ENCODE measurements at regions not wholly inside any gene's neighbourhood (a gene's known extent, or its start where the extent isn't known, plus 50 kb on each side); places are given as distances from the start of the nearest gene placed in this dataset.

DNA sequence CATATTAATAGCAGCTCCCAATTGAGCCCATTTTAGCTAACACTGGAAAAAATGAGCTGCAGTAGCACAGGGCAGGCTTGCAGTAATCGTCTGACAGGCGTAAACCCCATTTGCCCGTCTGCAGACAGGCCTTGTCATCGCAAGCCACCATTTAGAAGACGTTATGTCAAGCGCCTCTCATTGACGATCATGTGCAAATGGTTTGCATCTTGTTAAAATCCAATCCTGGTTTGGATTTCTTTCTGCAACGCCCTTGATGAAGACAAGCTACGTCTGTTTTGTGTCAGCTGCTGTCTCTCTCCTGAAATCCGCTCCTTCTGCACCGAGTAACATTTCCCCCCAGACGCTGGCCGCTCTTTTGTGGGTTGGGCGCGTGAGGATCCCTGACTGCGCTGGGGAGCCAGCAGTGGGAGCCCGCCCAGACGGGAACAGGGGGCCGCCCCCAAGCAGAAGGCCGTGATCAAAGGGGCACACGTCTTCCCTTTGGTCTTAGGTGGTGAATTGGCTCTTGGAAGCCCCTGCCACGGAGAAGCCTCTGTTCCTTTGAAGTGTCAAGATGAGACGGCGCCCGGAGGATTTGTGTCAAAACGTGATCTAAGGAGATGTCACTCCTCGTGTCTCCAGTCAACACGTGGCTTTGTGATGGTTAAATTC, 84.2 kb upstream of the GPC1 start:
- Histone ChIP-seq H3K4me3 (ENCODE audit: low read depth in 1 of 2, low read length in 2 of 2) (no peak overlapping the region), H3K27me3 (ENCODE audit: control insufficient read depth in 1 of 2, insufficient read depth in 2 of 2, low read length in 2 of 2) (no peaks in the 10 kb centered on the region), H3K9me3 (ENCODE audit: low read length) (no peaks in the 10 kb centered on the region), H3K9ac (ENCODE audit: low read length) (no peak overlapping the region), H3K4me1 (ENCODE audit: insufficient read depth, low read length) (peaks cover 18% of the 10 kb centered on the region), H3K36me3 (ENCODE audit: insufficient read depth, low read length) (no peaks in the 10 kb centered on the region), H3K27ac (ENCODE audit: low read depth, low read length) (no peak overlapping the region)

DNA sequence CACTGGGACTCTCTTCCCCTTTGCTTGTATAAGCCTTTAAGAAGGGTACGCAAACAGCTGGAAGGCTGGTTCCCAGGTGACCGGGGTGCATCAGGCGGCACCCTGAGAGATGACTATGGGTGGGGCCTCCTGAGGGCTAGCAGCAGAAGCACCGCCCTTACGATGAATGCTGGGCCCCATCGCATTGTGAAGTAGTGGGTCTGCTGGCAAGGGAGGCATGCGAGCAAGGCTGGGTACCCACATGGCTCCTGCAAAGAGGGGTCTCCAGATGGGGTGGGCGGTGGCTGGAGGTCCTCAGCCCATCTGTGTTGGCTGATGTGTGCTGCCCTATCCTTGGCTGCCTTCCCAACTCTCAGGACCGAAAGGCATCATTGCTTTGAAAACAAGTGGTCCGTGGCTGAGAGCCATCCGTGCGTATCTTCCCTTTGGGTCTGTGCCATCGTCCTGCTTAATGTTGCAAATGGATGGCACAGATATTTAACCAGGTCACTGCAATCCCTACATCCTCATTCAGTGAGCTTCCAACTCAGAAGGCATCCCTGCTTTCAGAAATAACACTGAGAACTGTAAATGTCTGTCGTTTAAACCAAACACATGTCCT, 83.5 kb upstream of the GPC1 start:
- no peaks in the 10 kb centered on the region for H3K36me3 ChIP-seq (ENCODE audit: insufficient read depth, low read length)
- no peak overlapping the region for H3K9ac ChIP-seq (ENCODE audit: low read length)
- no peaks in the 10 kb centered on the region for H3K27me3 ChIP-seq (ENCODE audit: control insufficient read depth in 1 of 2, insufficient read depth in 2 of 2, low read length in 2 of 2)
- peaks cover 18% of the 10 kb centered on the region for H3K4me1 ChIP-seq (ENCODE audit: insufficient read depth, low read length)
- no peaks in the 10 kb centered on the region for H3K9me3 ChIP-seq (ENCODE audit: low read length)
- no peak overlapping the region for H3K4me3 ChIP-seq (ENCODE audit: low read depth in 1 of 2, low read length in 2 of 2)
- no peak overlapping the region for H3K27ac ChIP-seq (ENCODE audit: low read depth, low read length)

DNA sequence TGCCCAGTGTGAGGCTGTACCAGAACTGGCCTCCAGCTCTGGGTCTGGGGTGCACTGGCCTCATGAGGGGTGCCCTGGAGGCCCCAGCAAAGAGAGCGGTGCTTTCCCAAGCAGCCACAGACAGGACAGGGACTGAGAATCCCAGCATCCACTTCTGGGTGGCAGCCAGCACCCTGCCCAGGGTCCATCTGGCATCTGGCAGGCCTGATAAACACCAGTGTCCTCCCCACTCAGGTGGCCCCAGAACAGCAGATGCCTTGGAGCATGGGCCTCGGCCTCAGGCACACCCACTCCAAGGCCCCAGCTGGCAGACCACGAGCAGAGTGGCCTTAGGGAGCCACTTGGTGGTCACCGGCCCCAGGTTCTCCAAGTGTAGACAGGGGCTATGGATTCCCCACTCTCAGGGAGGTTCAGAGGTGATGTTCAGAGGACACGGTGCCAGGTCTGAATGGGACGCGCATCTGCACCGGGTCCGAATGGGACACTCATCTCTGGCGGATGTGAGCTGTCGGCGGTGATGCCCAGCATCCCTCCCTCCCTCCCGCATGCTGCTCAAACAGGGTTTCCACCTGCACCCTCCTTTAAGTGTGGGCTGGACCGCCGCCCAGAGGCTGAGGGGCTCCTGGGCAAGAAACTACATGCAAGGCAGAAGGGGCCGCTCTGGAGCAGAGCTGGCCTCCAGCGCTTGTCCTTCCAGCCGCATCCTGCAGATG, 82.2 kb upstream of the GPC1 start:
- H3K9ac ChIP-seq (ENCODE audit: low read length), result no peak overlapping the region
- no peaks in the 10 kb centered on the region for H3K9me3 ChIP-seq (ENCODE audit: low read length)
- H3K27me3 ChIP-seq (ENCODE audit: control insufficient read depth in 1 of 2, insufficient read depth in 2 of 2, low read length in 2 of 2), result no peaks in the 10 kb centered on the region

DNA sequence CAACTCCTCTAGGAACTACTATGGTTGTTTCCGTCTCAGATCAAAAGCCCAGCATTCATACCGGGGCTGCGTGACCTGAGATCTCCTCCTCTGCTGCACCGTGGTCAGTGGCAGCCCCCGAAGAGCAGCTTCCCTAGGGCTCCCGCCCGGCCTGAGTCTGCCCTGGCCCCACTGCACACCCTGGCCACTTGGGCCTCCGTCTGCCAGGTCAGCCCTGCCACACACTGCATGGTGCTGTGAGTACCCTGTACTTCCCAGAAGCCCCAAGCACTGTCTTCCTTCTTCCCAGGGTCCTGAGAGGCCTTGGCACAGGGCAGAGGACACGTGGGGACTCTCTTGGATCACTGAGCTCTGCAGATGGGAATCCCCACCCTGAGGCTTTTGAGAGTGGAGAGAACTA, 81.5 kb upstream of the GPC1 start:
- Histone ChIP-seq H3K27me3 (ENCODE audit: control insufficient read depth in 1 of 2, insufficient read depth in 2 of 2, low read length in 2 of 2) (no peaks in the 10 kb centered on the region), H3K4me3 (ENCODE audit: low read depth in 1 of 2, low read length in 2 of 2) (no peak overlapping the region), H3K36me3 (ENCODE audit: insufficient read depth, low read length) (no peaks in the 10 kb centered on the region), H3K27ac (ENCODE audit: low read depth, low read length) (no peak overlapping the region), H3K9ac (ENCODE audit: low read length) (no peak overlapping the region), H3K9me3 (ENCODE audit: low read length) (no peaks in the 10 kb centered on the region), H3K4me1 (ENCODE audit: insufficient read depth, low read length) (peaks cover 18% of the 10 kb centered on the region)

More for the DNA sequence above, 82.2 kb upstream of the GPC1 start:
- H3K4me3 ChIP-seq (ENCODE audit: low read depth in 1 of 2, low read length in 2 of 2), result no peak overlapping the region
- peaks cover 18% of the 10 kb centered on the region for H3K4me1 ChIP-seq (ENCODE audit: insufficient read depth, low read length)
- H3K36me3 ChIP-seq (ENCODE audit: insufficient read depth, low read length), result no peaks in the 10 kb centered on the region
- no peak overlapping the region for H3K27ac ChIP-seq (ENCODE audit: low read depth, low read length)

DNA sequence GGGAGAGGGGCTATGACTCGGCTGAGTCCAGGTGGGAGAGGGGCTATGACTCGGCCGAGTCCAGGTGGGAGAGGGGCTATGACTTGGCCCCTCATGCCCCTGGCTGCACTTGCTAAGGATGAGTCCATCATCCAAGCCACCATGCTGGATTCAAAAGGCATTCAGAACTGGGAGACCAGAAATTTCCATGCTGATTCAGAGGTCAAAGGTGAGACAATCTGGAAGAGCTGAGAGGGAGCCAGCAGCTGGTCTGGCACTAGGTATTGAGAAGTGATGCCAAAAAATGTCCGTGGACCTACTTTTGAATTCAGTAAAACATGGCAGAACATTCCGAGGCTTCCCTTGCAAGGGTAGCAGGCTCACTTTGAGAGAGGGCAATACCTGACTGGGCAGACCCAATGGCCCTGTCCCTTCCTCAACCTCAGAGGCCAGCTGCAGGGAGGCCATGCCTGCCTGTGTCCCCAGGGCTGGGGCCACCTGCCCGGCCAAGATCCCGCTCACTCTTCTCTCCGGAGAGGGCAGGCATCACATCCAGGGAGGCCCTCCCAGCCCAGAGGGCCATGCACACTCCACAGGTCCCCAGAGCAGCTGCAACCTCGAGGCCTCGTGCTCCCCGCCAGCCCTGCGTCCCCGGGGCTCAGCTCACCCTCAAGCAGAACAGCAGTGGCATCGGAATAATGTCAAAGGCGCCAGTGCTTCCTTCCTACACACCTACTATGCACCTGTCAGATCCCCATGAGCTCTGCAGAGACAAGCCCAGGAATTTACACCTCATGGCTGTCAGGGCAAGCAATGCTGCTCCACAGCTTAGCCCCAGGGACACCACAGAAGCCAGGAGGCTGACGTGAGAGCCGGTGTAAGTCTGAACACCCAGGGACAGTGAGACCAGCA, 80.2 kb upstream of the GPC1 start:
- Histone ChIP-seq H3K27me3 (ENCODE audit: control insufficient read depth in 1 of 2, insufficient read depth in 2 of 2, low read length in 2 of 2) (no peaks in the 10 kb centered on the region), H3K9me3 (ENCODE audit: low read length) (no peaks in the 10 kb centered on the region), H3K4me3 (ENCODE audit: low read depth in 1 of 2, low read length in 2 of 2) (no peak overlapping the region), H3K4me1 (ENCODE audit: insufficient read depth, low read length) (peaks cover 18% of the 10 kb centered on the region), H3K27ac (ENCODE audit: low read depth, low read length) (no peak overlapping the region), H3K36me3 (ENCODE audit: insufficient read depth, low read length) (no peaks in the 10 kb centered on the region), H3K9ac (ENCODE audit: low read length) (no peak overlapping the region)

DNA sequence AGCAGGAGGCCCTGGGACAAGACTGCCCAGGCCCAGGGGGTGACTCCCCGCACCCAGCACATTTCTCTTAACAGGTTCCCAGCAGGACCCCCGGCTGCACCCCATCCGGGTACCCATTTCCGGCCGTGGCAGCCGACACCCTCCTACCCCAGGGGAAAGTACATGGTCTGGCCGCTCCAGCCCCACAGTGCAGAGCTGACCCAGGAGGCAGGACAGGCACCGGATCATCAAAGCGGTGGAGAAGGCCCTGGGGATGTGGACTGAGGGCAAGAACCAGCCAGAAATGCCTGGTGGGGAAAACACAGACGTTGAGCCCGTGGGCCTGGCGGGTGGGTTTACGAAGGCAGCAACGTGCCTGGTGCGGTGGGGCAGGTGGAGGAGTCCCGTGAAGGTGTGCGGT, 79.5 kb upstream of the GPC1 start:
- Histone ChIP-seq H3K4me1 (ENCODE audit: insufficient read depth, low read length) (peaks cover 18% of the 10 kb centered on the region), H3K4me3 (ENCODE audit: low read depth in 1 of 2, low read length in 2 of 2) (no peak overlapping the region), H3K9ac (ENCODE audit: low read length) (no peak overlapping the region), H3K36me3 (ENCODE audit: insufficient read depth, low read length) (no peaks in the 10 kb centered on the region), H3K27ac (ENCODE audit: low read depth, low read length) (no peak overlapping the region), H3K9me3 (ENCODE audit: low read length) (no peaks in the 10 kb centered on the region), H3K27me3 (ENCODE audit: control insufficient read depth in 1 of 2, insufficient read depth in 2 of 2, low read length in 2 of 2) (no peaks in the 10 kb centered on the region)

DNA sequence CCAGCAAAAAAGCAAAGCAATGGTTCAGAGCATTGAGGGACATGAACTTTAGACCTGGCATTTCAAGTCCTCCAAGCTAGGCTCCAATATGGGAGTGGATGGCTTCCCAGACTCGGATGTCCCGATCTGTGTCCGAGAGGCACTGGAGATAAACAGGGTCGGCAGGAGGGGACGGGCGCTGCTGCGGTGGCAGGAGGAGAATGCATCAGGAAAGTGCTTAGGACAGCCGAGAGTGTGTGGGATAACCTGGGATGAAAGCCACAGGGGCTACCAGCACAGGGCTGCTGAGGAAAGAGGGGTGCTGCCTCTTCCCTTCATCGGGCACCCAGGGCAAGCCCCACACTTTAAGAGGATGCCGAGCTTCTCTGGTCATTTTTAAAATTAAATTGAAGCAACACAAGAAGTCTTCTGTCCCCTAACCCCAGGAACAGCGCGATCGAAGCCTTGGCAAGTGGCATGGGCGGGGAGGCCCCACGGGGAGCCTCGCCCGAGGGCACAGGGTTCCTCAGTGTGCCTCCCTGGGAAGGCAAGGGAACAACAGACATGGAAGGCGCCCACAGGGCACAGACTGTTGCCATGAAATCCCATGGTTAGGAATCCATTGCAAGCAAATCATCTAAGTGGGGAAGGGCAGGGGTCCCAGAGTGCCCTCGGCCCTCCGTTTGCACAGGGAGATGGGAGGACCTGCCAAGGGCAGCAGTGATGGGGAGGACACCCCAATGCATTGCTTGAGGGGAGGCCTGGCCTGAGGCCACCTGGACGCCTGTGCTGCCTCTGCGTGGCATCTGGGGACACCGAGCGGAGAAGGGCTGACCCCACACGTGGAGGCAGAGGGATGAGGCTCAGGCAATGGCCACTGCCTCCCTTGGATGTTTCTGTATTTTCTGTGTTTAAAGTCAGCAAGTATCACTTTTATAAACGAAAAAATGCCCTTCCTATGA, 78.5 kb upstream of the GPC1 start:
- Histone ChIP-seq H3K9ac (ENCODE audit: low read length) (no peak overlapping the region), H3K4me3 (ENCODE audit: low read depth in 1 of 2, low read length in 2 of 2) (no peak overlapping the region), H3K4me1 (ENCODE audit: insufficient read depth, low read length) (peaks cover 12% of the 10 kb centered on the region), H3K27ac (ENCODE audit: low read depth, low read length) (no peak overlapping the region), H3K36me3 (ENCODE audit: insufficient read depth, low read length) (no peaks in the 10 kb centered on the region), H3K9me3 (ENCODE audit: low read length) (no peaks in the 10 kb centered on the region), H3K27me3 (ENCODE audit: control insufficient read depth in 1 of 2, insufficient read depth in 2 of 2, low read length in 2 of 2) (no peaks in the 10 kb centered on the region)

DNA sequence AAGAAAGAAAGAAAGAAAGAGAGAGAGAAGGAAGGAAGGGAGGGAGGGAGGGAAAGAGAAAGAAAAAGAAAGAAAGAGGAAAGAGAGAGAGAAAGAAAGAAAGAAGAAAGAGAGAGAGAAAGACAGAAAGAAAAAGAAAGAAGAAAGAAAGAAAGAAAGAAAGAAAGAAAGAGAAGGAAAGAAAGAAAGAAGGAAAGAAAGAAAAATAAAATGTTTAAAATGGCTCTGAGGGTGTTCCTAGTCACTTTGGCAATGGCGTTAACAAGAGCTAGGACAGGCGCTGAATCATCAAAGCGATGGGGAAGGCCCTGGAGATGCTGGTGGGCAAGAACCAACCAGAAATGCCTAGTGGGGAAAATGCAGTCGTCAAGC, 77.8 kb upstream of the GPC1 start:
- Histone ChIP-seq H3K27ac (ENCODE audit: low read depth, low read length) (no peak overlapping the region), H3K4me3 (ENCODE audit: low read depth in 1 of 2, low read length in 2 of 2) (no peak overlapping the region), H3K4me1 (ENCODE audit: insufficient read depth, low read length) (peaks cover 5% of the 10 kb centered on the region), H3K27me3 (ENCODE audit: control insufficient read depth in 1 of 2, insufficient read depth in 2 of 2, low read length in 2 of 2) (no peaks in the 10 kb centered on the region), H3K9ac (ENCODE audit: low read length) (no peak overlapping the region), H3K36me3 (ENCODE audit: insufficient read depth, low read length) (no peaks in the 10 kb centered on the region), H3K9me3 (ENCODE audit: low read length) (no peaks in the 10 kb centered on the region)

DNA sequence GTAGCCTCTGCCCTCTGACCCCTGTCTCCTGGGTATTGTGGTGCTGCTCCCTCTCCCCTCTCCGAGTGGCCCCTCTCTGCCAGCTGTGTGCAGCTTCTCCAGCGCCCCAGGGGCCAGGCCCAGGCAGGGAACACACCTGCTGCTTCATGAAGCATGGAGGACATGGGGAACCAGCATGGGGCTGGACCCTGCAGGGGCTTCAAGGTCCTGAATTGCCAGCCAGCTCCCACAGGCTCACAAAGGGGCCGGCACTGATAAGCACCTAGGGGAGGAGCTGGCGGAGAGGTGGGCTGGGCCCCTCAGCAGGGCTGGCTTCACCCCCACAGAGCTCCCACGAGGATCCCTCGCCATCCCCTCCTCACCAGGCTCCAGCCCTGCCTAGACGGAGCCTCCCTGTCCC, 77.4 kb upstream of the GPC1 start:
- H3K27me3 ChIP-seq (ENCODE audit: control insufficient read depth in 1 of 2, insufficient read depth in 2 of 2, low read length in 2 of 2), result no peaks in the 10 kb centered on the region
- no peaks in the 10 kb centered on the region for H3K36me3 ChIP-seq (ENCODE audit: insufficient read depth, low read length)
- no peak overlapping the region for H3K4me3 ChIP-seq (ENCODE audit: low read depth in 1 of 2, low read length in 2 of 2)
- H3K4me1 ChIP-seq (ENCODE audit: insufficient read depth, low read length), result peaks cover under 1% of the 10 kb centered on the region
- no peak overlapping the region for H3K9ac ChIP-seq (ENCODE audit: low read length)
- H3K27ac ChIP-seq (ENCODE audit: low read depth, low read length), result no peak overlapping the region
- no peaks in the 10 kb centered on the region for H3K9me3 ChIP-seq (ENCODE audit: low read length)

DNA sequence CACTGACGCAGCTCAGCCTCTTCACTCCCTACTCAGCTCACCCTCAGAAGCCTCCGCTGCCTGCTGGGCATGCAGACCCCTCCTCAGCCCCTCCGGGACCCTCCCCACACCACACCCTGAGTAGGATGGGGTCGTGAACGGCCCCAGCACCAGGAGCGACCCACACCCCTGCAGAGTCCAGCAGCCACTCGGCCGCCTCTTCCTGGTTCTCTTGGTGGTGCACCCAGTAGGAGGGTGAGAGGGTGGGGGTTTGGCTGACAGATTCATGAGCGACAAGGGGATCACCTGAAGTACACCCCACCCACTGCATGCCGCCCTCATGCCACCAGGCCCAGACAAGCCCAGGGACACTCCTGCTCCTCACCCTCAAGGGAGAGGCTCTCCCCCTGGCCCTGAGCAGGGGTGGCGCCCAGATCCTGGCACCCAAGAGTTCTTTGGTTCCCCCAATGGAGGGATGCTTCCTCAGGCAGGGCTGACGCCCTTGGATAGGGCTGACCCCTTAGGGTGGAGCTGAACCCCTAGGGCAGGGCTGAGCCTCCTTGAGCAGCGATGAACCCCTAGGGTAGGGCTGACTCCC, 76.6 kb upstream of the GPC1 start:
- H3K4me3 ChIP-seq (ENCODE audit: low read depth in 1 of 2, low read length in 2 of 2), result no peak overlapping the region
- H3K27ac ChIP-seq (ENCODE audit: low read depth, low read length), result no peak overlapping the region
- H3K36me3 ChIP-seq (ENCODE audit: insufficient read depth, low read length), result no peaks in the 10 kb centered on the region
- no peaks in the 10 kb centered on the region for H3K9me3 ChIP-seq (ENCODE audit: low read length)
- H3K4me1 ChIP-seq (ENCODE audit: insufficient read depth, low read length), result no peaks in the 10 kb centered on the region
- no peaks in the 10 kb centered on the region for H3K27me3 ChIP-seq (ENCODE audit: control insufficient read depth in 1 of 2, insufficient read depth in 2 of 2, low read length in 2 of 2)
- H3K9ac ChIP-seq (ENCODE audit: low read length), result no peak overlapping the region

Data from muscle layer of colon (tissue), 2 donors.